Kidney glomerular epithelial cell (primary cell): ENCODE measurements at regions not wholly inside any gene's neighbourhood (a gene's known extent, or its start where the extent isn't known, plus 50 kb on each side); places are given as distances from the start of the nearest gene placed in this dataset.
A peak's percentile ranks its signal among the peaks of the same experiment; 100 is the strongest.

Source experiments
- DNase-seq: peaks from one replicate; lab custom pipeline; 2025; lab: John Stamatoyannopoulos, UW

DNA sequence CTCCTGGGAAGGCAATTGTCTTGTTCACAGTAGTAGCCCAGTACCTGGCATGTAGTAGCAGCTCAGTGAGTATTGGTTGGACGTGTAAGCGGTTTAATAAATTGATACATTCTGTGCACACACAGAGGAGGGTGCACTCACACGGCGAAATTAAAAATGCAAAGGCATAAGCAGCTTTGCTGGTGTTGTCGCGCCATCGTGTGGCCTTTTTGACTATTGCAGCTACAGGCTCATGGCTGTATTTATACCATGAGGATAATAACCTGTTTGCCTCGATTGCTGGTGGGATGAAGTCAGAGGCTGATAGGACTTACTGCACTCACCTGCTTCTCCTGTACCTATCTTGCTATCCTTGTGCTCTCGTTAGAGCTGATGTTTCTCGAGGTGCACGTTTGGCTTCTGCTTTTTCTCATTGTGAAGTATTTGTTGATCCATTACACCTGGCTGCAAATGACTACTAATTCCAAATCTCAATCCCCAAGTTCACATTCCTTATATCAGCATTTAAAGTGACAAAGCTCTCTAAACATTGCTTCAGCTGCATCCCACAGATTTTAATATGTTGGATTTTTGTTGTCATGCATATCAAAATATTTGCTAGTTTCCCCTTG lies 61.5 kb downstream of the TBXT start:
- peak; percentile 30 for DNase-seq

DNA sequence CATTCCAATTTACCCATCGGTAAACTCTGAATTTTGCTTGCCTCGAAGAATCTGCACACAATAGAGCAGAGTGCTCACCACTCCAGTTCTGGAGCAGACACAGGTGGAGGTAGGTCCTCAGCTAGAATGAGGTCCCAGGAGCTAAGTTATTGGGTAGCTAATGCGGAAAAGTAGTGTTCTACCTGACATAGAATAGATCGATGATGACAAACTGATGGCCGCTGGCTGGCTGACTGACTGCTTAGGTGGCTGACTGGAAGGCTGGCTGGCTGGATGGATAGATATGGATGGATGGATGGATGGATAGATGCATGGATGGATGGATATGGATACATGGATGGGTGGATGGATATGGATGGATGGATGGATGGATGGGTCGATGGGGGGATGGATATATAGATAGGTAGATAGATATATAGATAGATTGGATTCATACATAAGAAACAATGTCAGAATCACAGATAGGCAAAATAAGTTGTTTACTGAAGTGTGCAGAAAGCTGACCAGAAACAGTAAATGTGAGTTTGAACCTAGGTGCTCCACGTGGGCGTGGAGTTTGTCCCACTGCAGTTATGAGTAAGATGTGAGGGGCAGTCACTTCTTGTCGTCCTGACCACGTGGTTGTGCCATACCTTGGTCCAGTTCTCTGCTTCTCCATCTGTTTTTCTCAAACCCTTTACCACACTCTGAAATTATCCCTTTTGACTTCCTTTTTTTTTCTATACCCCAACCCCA lies 62.1 kb downstream of the TBXT start:
- DNase-seq, result no peak

DNA sequence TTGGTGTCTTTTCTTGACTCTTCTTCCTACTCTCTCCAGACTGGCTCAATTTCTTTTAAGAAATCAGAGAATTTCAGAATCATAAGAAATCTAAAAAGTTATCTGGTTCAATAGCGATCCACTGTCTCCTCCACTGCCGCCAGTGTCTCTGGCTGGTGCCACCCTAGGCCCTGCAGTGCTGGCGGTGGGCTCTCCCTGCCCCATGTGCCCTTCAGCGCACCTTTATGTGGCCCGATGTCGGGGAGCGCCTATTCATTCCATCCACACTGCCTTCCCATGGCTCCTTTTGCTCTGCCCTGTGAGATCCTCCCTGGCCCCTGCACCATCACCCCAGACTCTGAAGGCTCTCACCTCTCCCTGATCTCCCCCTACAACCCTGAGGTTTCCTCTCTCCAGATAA lies 62.8 kb downstream of the TBXT start:
- DNase-seq, result no peak

DNA sequence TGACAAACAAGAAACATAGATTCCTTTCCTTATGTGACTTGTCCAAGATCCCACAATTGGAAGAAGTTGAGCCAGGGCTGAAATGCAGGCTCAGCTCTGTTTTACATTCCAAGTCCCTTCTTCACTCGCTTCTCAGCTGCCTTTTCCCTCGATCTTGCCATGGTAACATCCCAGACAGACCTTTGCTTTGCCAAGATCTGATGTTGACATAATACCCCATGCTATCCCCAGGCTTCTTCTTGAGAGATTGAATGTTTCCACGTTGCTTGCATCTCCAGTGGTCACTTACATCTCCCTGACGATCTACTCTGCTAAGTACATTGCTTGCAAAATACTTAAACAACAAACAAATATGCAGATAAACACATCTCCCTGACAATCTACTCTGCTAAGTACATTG lies 63.5 kb downstream of the TBXT start:
- no peak for DNase-seq

DNA sequence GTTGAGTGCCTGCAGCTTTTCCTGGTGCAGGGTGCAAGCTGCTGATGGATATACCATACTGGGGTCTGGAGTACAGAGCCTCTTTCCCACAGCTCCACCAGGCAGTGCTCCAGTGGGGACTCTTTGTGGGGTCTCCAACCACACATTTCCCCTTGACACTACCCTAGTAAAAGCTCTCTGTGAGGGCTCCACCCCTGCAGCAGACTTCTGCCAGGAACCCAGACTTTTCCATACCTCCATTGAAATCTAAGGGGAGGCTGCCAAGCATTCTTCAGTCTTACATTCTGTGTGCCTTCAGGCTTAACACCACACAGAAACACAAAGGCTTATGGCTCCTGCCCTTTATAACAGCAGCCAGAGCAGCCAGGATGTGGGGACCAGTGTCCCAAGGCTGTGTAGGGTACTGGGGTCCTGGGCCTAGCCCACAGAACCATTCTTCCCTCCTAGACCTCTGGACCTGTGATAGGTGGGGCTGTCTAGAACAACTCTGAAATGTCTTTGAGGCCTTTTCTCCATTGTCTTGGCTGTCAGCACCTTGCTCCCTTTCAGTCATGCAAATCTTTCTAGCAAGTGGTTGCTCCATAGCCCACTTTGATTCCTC lies 65.7 kb downstream of the TBXT start:
- DNase-seq, result no peak

DNA sequence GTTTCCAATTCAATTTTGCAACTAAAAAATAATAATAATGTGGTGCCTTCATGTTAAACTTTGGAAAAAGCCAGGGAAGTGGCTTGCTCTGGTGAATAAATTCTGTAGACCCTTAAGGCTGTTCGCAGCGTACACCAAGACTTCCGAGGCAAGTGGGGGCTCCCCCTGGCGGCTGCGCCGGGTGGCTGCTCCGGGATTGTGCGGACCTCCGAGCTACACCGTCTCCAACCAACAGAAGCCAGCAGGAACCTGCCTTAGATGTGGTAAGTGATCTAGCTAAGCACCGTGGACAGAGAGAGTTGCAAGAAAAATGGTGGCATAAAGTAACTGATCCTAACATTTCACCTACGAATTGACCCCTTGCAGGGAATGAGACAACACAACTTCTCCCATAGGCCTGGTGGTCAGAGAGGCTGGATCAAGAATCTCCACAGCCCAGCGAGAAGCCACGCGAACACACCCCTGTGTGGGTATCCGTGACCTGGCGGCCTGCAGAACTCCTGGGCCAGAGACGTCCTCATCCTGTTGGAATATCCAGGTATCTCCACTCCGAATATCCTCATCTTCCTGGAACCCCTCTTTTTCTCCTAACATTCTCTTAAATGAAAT lies 69.6 kb downstream of the TBXT start:
- peak; percentile 48 for DNase-seq

DNA sequence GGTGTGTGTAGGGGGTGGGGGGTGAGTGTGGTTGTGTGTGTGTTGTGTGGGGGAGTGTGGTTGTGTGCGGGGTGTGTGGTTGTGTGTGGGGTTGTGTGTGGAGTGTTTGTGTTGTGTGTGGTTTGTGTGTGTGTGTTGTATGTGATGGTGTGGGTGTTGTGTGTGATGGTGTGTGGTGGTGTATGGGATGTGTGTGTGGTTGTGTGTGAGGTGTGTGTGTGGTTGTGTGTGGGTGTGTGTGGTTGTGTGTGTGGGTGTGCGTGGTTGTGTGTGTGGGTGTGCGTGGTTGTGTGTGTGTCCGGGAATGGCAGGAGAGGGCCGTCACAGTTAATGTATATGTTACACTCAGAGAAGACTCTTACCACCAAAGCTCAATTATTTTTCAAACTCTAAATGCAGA lies 79.8 kb downstream of the TBXT start:
- DNase-seq, result no peak

DNA sequence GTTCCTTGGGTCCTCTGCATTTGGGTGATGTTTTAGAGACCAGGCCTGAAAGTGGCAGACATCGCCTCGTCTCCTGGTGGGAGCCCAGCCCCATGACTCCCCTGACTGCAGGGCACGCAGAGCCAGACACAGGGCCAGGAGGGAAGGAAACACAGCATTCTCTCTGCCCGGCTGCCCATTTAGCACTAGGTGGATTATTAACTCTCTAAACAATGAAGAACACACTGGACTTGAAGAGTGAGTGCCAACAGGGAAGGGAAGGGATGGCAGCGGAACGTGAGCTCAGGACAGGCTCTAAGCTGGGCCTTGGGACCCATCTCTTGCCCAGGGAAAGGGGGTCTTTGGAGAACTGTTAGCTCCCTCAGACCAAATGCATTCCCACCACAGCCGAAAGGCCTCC lies 80.4 kb downstream of the TBXT start:
- peak; percentile 1 for DNase-seq

DNA sequence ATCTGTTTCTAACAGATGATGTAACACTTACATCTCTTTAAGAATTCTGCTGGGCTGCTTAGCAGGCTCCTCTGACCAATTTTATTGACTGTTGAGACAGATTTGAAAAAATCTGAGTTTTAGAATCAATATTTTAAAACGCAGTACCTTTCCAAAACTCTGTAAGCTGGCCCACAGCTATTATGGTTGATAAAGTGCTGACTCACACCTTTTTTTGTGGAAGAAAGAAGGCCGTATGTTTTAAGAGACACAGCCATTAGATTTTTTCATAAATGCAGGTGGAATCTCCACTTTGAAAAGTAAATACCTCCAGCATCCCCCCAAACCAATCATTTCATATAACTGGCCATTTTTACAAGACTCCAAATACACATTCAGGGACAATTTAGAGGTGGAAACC lies 82.2 kb downstream of the TBXT start:
- no peak for DNase-seq

DNA sequence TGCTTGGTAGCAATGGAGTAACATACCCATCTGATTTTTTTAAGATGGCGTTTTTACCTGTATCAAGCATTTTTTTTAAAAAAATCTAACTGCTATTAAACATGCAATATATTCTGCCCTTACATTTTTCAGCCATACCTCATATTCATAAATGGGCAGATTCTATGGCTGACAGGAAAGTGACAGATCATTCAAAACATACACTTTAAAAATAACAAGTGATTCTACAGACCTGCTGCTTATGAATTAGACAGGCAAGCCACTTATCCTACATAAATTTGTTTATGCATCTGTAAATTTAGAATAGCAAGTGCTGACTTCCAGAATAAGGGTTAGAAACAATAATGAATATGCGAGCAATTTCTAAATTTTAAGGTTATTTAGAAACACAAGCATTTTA lies 82.7 kb downstream of the TBXT start:
- no peak for DNase-seq

DNA sequence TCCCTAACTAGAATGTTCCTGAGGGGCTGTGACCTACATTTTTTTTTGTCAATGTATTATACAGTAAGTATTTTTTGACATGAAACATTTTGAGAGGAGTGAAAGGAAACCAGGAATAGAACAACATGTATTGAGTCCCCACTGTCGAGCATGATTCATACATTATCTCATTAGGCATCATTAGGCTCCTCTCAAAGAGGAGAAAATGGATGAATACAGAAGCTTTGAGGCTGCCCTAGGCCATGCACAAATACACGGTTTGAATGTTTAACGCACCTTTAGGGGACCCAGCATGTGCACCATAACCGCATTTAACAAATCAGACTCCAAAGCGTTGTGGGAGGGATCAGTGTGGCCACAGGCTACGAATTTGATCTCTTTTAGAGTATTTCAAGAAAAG lies 87.8 kb downstream of the TBXT start:
- DNase-seq, result no peak

DNA sequence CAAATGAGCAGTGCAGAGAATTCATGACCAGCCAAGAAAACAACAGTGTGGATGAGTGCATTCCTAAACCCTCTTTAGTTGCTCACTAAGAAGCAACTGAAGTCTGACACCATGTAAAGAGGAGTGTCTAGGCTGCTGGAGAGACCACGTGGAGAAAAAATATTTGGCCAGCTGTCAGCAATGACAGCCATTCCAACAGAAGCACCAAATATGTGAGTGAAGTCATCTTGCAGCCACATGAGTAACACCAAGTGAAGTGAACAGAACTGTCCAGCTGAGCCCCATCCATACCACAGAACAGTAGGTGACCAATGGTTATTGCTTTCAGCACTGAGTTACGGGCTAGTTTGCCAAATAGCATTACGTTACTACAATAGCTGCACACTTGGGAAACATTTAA lies 89.4 kb downstream of the TBXT start:
- peak; percentile 58 for DNase-seq

DNA sequence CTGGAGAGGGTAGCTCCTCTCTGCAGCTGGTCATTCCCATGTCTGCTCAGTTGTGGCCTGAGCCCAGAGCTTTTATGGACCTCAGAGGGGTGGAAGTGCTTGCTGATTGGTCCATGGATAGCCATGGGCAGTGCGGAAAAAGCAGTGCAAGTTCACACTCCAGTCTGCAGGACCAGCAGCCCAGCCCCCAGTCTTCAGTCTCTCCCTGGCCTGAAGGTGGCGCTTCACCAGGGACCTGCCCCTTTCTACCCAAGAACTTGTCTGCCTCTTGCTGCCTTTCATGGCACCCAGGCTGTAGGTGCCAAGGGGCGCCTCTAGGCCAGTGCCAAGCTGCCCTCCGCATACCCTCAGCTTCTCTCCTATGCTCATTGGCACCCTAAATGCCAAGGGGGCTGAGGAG lies 91.0 kb downstream of the TBXT start:
- no peak for DNase-seq

DNA sequence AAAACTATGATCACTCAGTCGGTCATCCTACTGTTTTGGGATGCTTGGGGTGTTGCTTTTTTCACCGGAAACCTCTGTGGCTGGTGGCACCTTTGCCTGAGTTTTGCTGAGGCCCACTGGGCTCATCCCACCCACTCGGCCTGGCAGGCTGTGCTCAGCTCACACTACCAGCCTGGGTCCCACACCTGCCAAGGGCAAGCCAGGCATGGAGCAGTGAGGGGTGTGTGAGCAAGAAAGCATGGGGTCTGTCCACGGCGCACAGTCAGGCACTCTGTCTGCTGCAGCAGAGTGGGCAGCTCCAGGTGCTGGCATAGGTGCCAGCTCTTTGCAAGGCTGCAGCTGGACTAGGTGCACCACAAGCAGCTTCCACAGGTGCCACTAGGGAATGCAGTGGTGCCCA lies 91.7 kb downstream of the TBXT start:
- no peak for DNase-seq

DNA sequence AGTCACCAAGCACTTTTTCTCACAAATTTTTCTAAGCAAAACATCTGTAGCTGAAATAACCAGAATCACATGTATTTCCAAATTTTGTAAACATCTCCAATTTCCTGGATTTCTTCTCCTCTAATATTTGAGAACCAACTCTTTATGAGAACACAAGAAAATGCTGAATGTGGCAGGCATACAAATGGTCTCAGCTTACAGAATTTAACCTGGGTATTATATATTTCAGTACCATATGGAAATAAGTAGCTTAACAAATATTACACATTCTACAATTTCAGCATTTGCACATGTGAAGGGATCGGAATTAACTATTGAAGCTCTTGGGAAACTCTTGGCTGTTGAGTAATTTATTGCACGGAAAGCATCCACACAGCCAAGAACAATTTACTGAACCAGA lies 92.5 kb downstream of the TBXT start:
- DNase-seq, result no peak

DNA sequence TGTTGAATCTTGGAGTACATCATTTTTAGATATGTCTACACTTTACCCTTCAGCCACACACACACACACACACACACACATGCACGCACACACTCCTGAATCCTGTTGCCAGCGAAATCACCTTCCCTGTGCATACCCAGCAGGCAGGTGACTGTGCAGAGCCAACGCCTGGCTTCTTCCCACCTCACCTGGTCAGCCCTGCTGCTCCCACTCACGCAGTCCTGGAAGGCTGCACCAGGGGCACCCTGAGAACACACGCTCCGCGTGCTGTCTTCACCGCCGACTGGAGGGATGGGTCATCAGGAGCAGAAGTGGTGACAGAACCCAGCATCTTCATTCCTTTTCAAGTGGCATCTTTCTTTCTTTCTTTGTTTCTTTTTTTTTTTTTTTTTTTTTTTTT lies 94.6 kb downstream of the TBXT start:
- DNase-seq, result no peak

DNA sequence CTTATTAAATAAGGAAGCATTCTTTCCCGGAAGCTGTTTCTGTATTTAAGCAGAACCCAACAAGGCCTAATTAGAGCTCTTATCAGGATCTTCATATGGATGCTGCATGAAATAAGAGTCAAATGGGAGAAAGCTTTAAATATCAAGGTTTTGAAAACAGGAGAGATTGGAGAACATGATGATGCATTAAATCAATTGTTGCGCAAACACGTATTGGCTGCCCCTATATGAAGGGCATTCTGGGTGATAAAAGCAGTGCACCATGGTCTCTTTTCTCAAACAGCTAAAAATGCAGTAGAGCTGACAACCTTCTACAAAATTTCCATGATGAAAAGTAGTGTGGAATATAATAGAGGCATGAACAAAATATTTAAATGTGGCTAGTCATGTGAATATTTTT lies 98.9 kb downstream of the TBXT start:
- DNase-seq, result no peak

DNA sequence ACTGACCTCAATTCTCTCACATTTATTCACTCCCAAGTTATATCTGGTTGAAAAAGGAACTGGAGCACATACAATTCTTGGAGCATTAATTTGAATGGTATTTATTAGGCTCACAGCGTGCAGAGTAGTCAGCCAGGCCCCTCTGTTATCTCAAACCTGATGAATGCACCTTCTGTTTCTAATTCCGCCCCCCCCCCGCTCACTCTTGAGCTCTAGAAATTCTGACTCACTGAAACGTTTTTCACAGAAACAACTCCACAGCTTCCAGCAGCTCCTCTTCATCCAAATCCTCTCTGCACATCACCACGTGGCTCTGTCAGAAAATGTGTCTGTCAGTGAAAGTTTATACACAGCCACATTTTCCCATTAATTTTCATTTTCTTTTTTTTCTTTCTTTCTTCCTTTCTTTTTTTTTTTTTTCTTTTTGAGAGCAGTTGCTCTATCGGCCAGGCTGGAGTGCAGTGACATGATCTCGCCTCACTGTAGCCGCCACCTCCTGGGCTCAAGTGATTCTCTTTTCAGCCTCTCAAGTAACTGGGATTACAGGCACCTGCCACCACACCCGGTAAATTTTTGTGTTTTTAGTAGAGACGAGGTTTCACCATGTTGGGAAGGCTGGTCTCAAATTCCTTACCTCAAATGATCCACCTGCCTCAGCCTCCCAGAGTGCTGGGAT lies 109.4 kb downstream of the TBXT start:
- DNase-seq, result peak; percentile 50

DNA sequence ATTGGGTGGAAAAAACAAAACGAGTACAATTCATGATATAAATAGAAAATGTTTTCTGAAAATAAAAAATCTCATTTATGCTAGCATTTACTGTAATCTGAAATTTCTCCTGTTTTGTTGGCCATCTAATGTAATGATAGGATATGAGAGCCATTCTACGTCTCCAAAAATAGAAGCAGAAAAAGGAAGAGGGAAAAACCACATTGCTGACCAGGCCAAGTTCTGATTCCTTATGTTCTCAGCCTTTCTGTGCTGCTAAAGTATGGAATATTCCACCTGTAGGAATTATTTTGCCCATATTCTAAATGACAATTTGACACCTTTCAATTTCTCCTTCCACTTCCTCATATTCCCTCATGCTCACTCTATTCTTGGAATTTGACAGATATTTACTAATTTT lies 110.2 kb downstream of the TBXT start:
- DNase-seq, result no peak

DNA sequence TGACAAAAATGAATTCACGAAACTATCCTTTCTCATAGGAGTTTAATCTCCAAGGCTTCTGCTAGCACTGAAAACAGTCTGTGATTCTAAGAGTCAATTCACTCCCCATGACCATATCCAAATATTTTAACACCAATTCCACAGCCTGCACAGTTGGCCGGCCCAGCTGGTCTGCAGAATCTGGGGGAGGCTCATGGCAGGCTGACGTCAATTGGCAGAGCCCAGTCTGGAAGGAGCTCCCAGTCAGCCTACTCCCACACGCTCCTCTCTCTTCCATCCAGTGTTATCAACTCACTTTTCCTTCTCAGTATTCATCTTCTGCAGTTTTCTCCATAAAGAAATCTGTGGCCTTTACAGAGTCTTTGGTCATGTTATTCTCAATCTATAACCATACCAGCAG lies 111.0 kb downstream of the TBXT start:
- peak; percentile 13 for DNase-seq

DNA sequence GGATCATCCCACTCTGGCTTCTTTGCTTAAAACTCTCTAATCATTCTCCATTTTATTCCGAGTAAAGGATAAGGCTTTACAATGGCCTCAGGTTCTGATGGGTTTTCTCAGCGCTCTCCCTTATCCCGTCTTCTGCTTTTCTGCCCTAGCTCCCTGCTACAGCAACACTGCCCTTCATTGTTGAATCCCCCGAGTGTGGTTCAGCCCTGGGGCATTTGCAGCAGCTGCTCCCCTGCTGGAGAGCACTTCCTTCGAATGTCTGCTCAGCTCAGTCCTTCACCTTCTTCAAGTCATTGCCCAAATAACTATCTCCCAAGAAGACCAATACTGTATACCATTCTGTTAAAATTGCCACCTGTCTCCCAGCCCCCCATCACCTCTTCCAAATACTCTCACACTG lies 111.8 kb downstream of the TBXT start:
- no peak for DNase-seq

DNA sequence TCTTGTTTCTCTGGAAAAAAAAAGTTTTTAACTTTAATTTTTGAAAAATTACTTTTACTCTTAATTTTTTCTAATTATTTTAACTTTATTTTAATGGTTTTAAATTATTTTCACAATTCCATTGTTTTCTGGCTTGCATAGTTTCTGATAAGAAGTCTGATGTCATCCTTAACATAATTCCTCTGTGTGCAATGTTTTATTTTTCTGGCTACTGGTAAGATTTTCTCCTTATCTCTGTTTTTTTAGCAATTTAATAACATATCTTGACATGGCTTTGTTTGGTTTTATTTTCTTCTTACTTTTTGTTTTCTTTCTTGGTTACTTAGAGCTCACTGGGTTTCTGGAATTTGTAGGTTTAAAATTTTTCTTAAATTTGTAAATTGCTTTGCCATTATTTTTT lies 114.8 kb downstream of the TBXT start:
- peak; percentile 7 for DNase-seq

DNA sequence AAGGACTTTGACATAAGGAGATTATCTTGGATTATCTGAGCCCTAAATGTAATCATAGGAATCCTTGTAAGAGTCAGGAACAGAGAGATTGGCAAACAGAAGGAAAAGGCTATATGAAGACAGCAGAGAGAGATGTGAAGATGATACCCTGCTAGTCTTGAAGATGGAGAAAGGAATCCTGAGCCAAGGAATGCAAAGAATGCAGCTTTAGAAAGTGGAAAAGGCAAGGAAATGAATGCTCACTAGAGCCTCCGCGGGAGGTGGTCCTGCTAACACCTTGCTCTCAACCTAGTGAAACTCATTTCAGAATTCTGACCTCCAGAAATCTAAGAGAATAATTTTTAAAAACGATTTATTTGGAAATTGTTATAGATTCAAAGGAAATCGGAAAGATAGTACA lies 117.1 kb downstream of the TBXT start:
- no peak for DNase-seq
